H1 (cell line): ENCODE measurements at regions not wholly inside any gene's neighbourhood (a gene's known extent, or its start where the extent isn't known, plus 50 kb on each side); places are given as distances from the start of the nearest gene placed in this dataset.
"Not testable (repeated sequence)": the region's sequence is repeated elsewhere in the genome, so short reads cannot be mapped to it uniquely, and the experiment has no call there.

Experiments used
- CTCF ChIP-seq, 3 experiments: IDR thresholded peaks; 1 replicate in 2 of 3; 2 replicates in 1 of 3; pipeline versions ENCODE4 v1.5.1 to v1.6.1; 2011; ENCODE audit warnings: low read length in 3 of 3, mild to moderate bottlenecking in 3 of 3, inconsistent platforms in 2 of 3, low read depth in 1 of 3, moderate library complexity in 1 of 3; ENCODE audit not compliant: insufficient read depth in 1 of 3; ENCODE audit errors: control extremely low read depth in 1 of 3
- EP300 ChIP-seq, 2 experiments: IDR thresholded peaks; 1 replicate in 1 of 2; 2 replicates in 1 of 2; pipeline ENCODE4 v1.6.1; 2011 to 2012; ENCODE audit warnings: low read depth in 2 of 2, low read length in 2 of 2, mild to moderate bottlenecking in 2 of 2, borderline replicate concordance in 1 of 2, inconsistent platforms in 1 of 2, moderate library complexity in 1 of 2
- KDM1A ChIP-seq: fragments of 200-600, 300-600 bp; sonication (generic); IDR thresholded peaks from 2 replicates; pipeline ENCODE4 v1.7.1; 2016; ENCODE audit warnings: mild to moderate bottlenecking, low read length, borderline replicate concordance
- MAX ChIP-seq: IDR thresholded peaks from 2 replicates; pipeline ENCODE4 v1.6.1; 2012; ENCODE audit warnings: inconsistent platforms
- NRF1 ChIP-seq: IDR thresholded peaks from 2 replicates; pipeline ENCODE4 v1.6.1; 2011; ENCODE audit warnings: mild to moderate bottlenecking, low read depth, low read length, improper control_type of control experiment
- POLR2AphosphoS5 ChIP-seq: IDR thresholded peaks from 2 replicates; pipeline ENCODE4 v1.6.1; 2011; ENCODE audit warnings: low read depth, low read length
- RAD21 ChIP-seq, 2 experiments: IDR thresholded peaks in 1 of 2; conservative IDR thresholded peaks in 1 of 2; 2 replicates each; pipeline ENCODE4 v1.6.1; 2011; ENCODE audit warnings: low read depth in 2 of 2, low read length in 2 of 2, improper control_type of control experiment in 1 of 2, inconsistent platforms in 1 of 2, mild to moderate bottlenecking in 1 of 2, moderate library complexity in 1 of 2
- SP2 ChIP-seq: IDR thresholded peaks from 2 replicates; pipeline ENCODE4 v1.6.1; 2012; ENCODE audit warnings: mild to moderate bottlenecking, low read length, inconsistent platforms
- YY1 ChIP-seq: IDR thresholded peaks from 2 replicates; pipeline ENCODE4 v1.6.1; 2011; ENCODE audit warnings: low read depth, mild to moderate bottlenecking, low read length
- ZNF274 ChIP-seq: IDR thresholded peaks from 2 replicates; pipeline ENCODE4 v1.7.0; 2012; ENCODE audit warnings: low read length, borderline replicate concordance; ENCODE audit errors: extremely low read depth

GRCh38 chr2:91780324-91780723, 3088.9 kb downstream of the RPIA start:
- not testable (repeated sequence) for TF ChIP-seq POLR2AphosphoS5; ZNF274; EP300 (IDR thresholded peaks at IDR 0.05; ENCODE audit: borderline replicate concordance in 1 of 2, low read depth in 2 of 2, low read length in 2 of 2); MAX; NRF1; YY1; CTCF (IDR thresholded peaks at IDR 0.05; ENCODE audit: control extremely low read depth in 1 of 3, insufficient read depth in 1 of 3, low read depth in 1 of 3, low read length in 3 of 3); RAD21 (IDR thresholded peaks at IDR 0.05 in 1 of 2, conservative IDR thresholded peaks at IDR 0.05 in 1 of 2; ENCODE audit: low read depth in 2 of 2, low read length in 2 of 2); SP2; KDM1A
